K562 (cell line): ENCODE measurements at regions not wholly inside any gene's neighbourhood (a gene's known extent, or its start where the extent isn't known, plus 50 kb on each side); places are given as distances from the start of the nearest gene placed in this dataset.
"Not testable (repeated sequence)": the region's sequence is repeated elsewhere in the genome, so short reads cannot be mapped to it uniquely, and the experiment has no call there.

ENCODE experiments used
- ATAC-seq: fragments of 200-7000 bp; cut with Tn5 transposase; 3 replicates; pipeline ENCODE4 v1.9.1; 2020; ENCODE audit warnings: moderate library complexity
- BruUV-seq: library from RNA; stranded (reverse); fragments of 400-500 nt; replicated peaks from 2 replicates; lab custom pipeline; 2021; lab: Mats Ljungman, UMichigan
- CTCF ChIA-PET: fragments of 300-600 bp; formaldehyde crosslinking; extraction: SDS; loops from one replicate; lab custom pipeline; 2021; ENCODE audit warnings: low intra/inter-chr PET ratio; lab: Yijun Ruan, JAX
- POLR2A ChIA-PET: fragments of 300-600, 350-650 bp; sonication (Branson Sonifier 250); formaldehyde crosslinking; extraction: SDS; loops from one replicate; lab custom pipeline; 2021; ENCODE audit warnings: antibody characterized with exemption, inconsistent platforms; lab: Yijun Ruan, JAX
- DNase-seq, 4 experiments: peaks; one replicate each; pipeline versions ENCODE4 v3.0.0 to v3.0.0-alpha.2; 2011 to 2018; ENCODE audit warnings: low spot score in 3 of 4, mixed read lengths in 3 of 4; ENCODE audit errors: extremely low read depth in 1 of 4
- FAIRE-seq: peaks from 2 replicates; lab custom pipeline; 2011; peaks lifted over from hg19 to GRCh38; lab: Jason Lieb, UNC
- H2AFZ ChIP-seq: 2 replicates; pipeline ENCODE4 v1.6.0; 2011; ENCODE audit warnings: low read depth, low read length, control low read depth, inconsistent platforms
- H3K27ac ChIP-seq: fragments of 200-600 bp; 3 replicates; pipeline ENCODE4 v1.8.0; 2011; ENCODE audit warnings: low read depth, mild to moderate bottlenecking, control low read depth, inconsistent platforms, low read length, moderate library complexity, mixed read lengths; ENCODE audit errors: extremely low read depth
- H3K27me3 ChIP-seq, 2 experiments: fragments of 300-600 bp in 1 of 2; 2 replicates in 1 of 2; 3 replicates in 1 of 2; pipeline versions ENCODE4 v1.6.0 to v1.8.0; 2011; ENCODE audit warnings: inconsistent platforms in 2 of 2, low read length in 2 of 2, mild to moderate bottlenecking in 1 of 2, mixed read lengths in 1 of 2, moderate library complexity in 1 of 2; ENCODE audit not compliant: control insufficient read depth in 2 of 2, insufficient read depth in 2 of 2
- H3K36me3 ChIP-seq: fragments of 300-600 bp; 3 replicates; pipeline ENCODE4 v1.8.0; 2011; ENCODE audit warnings: mild to moderate bottlenecking, low read length, inconsistent platforms; ENCODE audit not compliant: control insufficient read depth, insufficient read depth
- H3K4me1 ChIP-seq, 2 experiments: fragments of 200-600 bp in 1 of 2; replicated peaks in 1 of 2; 2 replicates in 1 of 2; 3 replicates in 1 of 2; pipeline versions ENCODE4 v1.5.1 to v1.8.0; 2011; ENCODE audit warnings: inconsistent platforms in 2 of 2, low read length in 2 of 2, mild to moderate bottlenecking in 1 of 2, mixed read lengths in 1 of 2, moderate library complexity in 1 of 2; ENCODE audit not compliant: control insufficient read depth in 2 of 2, insufficient read depth in 2 of 2
- H3K4me2 ChIP-seq: 2 replicates; pipeline ENCODE4 v1.6.1; 2011; ENCODE audit warnings: low read length, control low read depth, inconsistent platforms, mixed read lengths; ENCODE audit not compliant: insufficient read depth
- H3K4me3 ChIP-seq: fragments of 200-600 bp; sonication (generic), shearing (Covaris generic); 2 replicates; pipeline ENCODE4 v1.5.1; 2016; ENCODE audit warnings: control low read depth, inconsistent platforms
- H3K79me2 ChIP-seq: fragments of 200-600 bp; 3 replicates; pipeline ENCODE4 v1.8.0; 2011; ENCODE audit warnings: low read length, inconsistent platforms; ENCODE audit not compliant: control insufficient read depth, insufficient read depth
- H3K9ac ChIP-seq, 2 experiments: 2 replicates each; pipeline versions ENCODE4 v1.6.0 to v1.6.1; 2011; ENCODE audit warnings: low read depth in 2 of 2, low read length in 2 of 2, control low read depth in 1 of 2, inconsistent platforms in 1 of 2, mild to moderate bottlenecking in 1 of 2, mixed read lengths in 1 of 2; ENCODE audit not compliant: insufficient read depth in 1 of 2
- H3K9me1 ChIP-seq: one replicate; pipeline ENCODE4 v1.6.0; 2011; ENCODE audit warnings: inconsistent platforms, mild to moderate bottlenecking, low read length, moderate library complexity; ENCODE audit not compliant: control insufficient read depth, insufficient read depth
- H3K9me3 ChIP-seq: replicated peaks from 2 replicates; pipeline ENCODE4 v1.5.1; 2011; ENCODE audit warnings: low read depth, low read length, inconsistent platforms; ENCODE audit not compliant: control insufficient read depth, insufficient read depth
- H4K20me1 ChIP-seq: replicated peaks from 2 replicates; pipeline ENCODE4 v1.6.1; 2011; ENCODE audit warnings: low read length, inconsistent platforms, mixed read lengths; ENCODE audit not compliant: control insufficient read depth, insufficient read depth
- CBX5 ChIP-seq: IDR thresholded peaks from 2 replicates; pipeline ENCODE4 v1.6.1; 2014; ENCODE audit warnings: low read depth, borderline replicate concordance
- JUNB ChIP-seq: fragments of 450-650 bp; formaldehyde crosslinking; conservative IDR thresholded peaks from 2 replicates; pipeline ENCODE4 v1.4.0; 2020; ENCODE audit warnings: mild to moderate bottlenecking
- NFYB ChIP-seq: IDR thresholded peaks from 2 replicates; pipeline ENCODE4 v1.6.1; 2011; ENCODE audit warnings: mild to moderate bottlenecking, moderate library complexity; ENCODE audit not compliant: insufficient read length; ENCODE audit errors: extremely low read depth
- NR4A1 ChIP-seq, 2 experiments: fragments of 250-450 bp in 1 of 2; fragments of 450-650 bp in 1 of 2; sonication (Bioruptor Pico) in 1 of 2; IDR thresholded peaks; 2 replicates each; pipeline versions ENCODE4 v1.4.0 to v1.6.1; 2016 to 2020; ENCODE audit warnings: mild to moderate bottlenecking in 2 of 2, missing compliant biosample characterization in 1 of 2, missing genetic modification characterization in 1 of 2, moderate library complexity in 1 of 2
- POLR2A ChIP-seq: fragments of 450-650 bp; conservative IDR thresholded peaks from 2 replicates; pipeline ENCODE4 v1.6.1; 2016
- RBM17 ChIP-seq: fragments of 200-400 bp; formaldehyde crosslinking; IDR thresholded peaks from 2 replicates; pipeline ENCODE4 v1.6.1; 2017; ENCODE audit warnings: low read depth, mild to moderate bottlenecking, low read length, borderline replicate concordance
- SIN3A ChIP-seq, 2 experiments: fragments of 150-350 bp in 1 of 2; IDR thresholded peaks; 2 replicates each; pipeline ENCODE4 v1.6.1; 2011 to 2016; ENCODE audit warnings: borderline replicate concordance in 2 of 2, low read depth in 2 of 2, low read length in 2 of 2, mild to moderate bottlenecking in 2 of 2, moderate library complexity in 2 of 2; ENCODE audit not compliant: control insufficient read depth in 1 of 2
- SNIP1 ChIP-seq: fragments of 450-650 bp; IDR thresholded peaks from 2 replicates; pipeline ENCODE4 v1.7.1; 2017; ENCODE audit warnings: low read depth, mild to moderate bottlenecking
- SRSF9 ChIP-seq: fragments of 200-400 bp; formaldehyde crosslinking; IDR thresholded peaks from 2 replicates; pipeline ENCODE4 v1.6.1; 2017; ENCODE audit warnings: low read depth, low read length, borderline replicate concordance
- TFAM ChIP-seq: fragments of 250-450 bp; sonication (Bioruptor Pico); conservative IDR thresholded peaks from 2 replicates; pipeline ENCODE4 v1.5.0; 2021; ENCODE audit warnings: mild to moderate bottlenecking, moderate library complexity
- ZBTB1 ChIP-seq: sonication (generic); formaldehyde crosslinking; IDR thresholded peaks from 2 replicates; pipeline ENCODE4 v1.8.1; 2023; ENCODE audit warnings: missing genetic modification reagents, low read depth, mild to moderate bottlenecking, borderline replicate concordance
- ZNF41 ChIP-seq: fragments of 250-450 bp; sonication (Bioruptor Pico); conservative IDR thresholded peaks from 2 replicates; pipeline ENCODE4 v1.4.0; 2020; ENCODE audit warnings: mild to moderate bottlenecking
- ZNF707 ChIP-seq: fragments of 250-450 bp; sonication (Bioruptor Pico); conservative IDR thresholded peaks from 2 replicates; pipeline ENCODE4 v1.8.0; 2022; ENCODE audit warnings: inconsistent platforms, mild to moderate bottlenecking, moderate library complexity
- WGBS: fragments of 100-300 bp; shearing (Covaris generic); methylation state at CpG from one replicate; pipeline ENCODE4 v1.1.6; 2016; ENCODE audit warnings: low coverage, mixed read lengths; ENCODE audit not compliant: insufficient coverage; ENCODE audit errors: missing lambda C conversion rate; 5-methylcytosine and 5-hydroxymethylcytosine counted together
- in situ Hi-C: fragments of 300-500 bp; cut with MboI; formaldehyde crosslinking; loops from 4 replicates; pipeline ENCODE4 v1.15.0; 2018; ENCODE audit warnings: inconsistent platforms, mixed read lengths
- intact Hi-C: fragments of 100-400 bp; cut with micrococcal nuclease; formaldehyde crosslinking; loops from 2 replicates; pipeline ENCODE4 v1.14.2; 2022
- TF ChIP-seq, protein P1 (sequence below): fragments of 450-650 bp; IDR thresholded peaks from 2 replicates; pipeline ENCODE4 v1.6.1; 2017; ENCODE audit warnings: antibody characterized with exemption, mild to moderate bottlenecking

DNA sequence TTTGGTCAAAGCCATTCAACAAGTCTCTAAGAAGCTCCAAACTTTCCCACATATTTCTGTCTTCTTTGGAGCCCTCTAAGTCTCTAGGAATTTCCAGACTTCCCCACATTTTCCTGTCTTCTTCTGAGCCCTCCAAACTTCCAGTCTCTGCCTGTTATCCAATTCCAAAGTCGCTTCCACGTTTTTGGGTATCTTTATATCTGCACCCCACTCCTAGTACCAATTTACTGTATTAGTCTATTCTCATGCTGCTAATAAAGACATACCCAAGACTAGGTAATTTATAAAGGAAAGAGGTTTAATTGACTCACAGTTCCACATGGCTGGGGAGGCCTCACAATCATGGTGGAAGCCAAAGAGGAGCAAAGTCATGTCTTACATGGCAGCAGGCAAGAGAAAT, 182.9 kb upstream of the ARRDC3 start:
- BruUV-seq, H4K20me1 ChIP-seq, H3K36me3 ChIP-seq, H3K9me3 ChIP-seq, FAIRE-seq, in situ Hi-C loops, H3K4me1 ChIP-seq, H3K9me1 ChIP-seq, H3K4me3 ChIP-seq, H3K27me3 ChIP-seq, H3K27ac ChIP-seq, H3K4me2 ChIP-seq, CTCF ChIA-PET, H3K9ac ChIP-seq, ATAC-seq, H2AFZ ChIP-seq, DNase-seq, intact Hi-C loops, POLR2A ChIA-PET, H3K79me2 ChIP-seq: not testable (repeated sequence)
- WGBS, result 0% methylated on average over 2 of the region's 2 CpGs
- peak; percentile 70 for TF ChIP-seq ZNF707 (CRISPR knock-in tag)
- TF ChIP-seq, all 486 proteins: peak for 1; not testable (repeated sequence) for 485

- H3K4me1 ChIP-seq, result no peaks in the 10 kb centered on the region
- H3K4me3 ChIP-seq, result no peak overlapping the region
- H3K9me3 ChIP-seq, result no peaks in the 10 kb centered on the region
- FAIRE-seq, result no peak
- POLR2A ChIA-PET, result no interaction called here
- DNase-seq, result no peak
- CTCF ChIA-PET, result no interaction called here
- intact Hi-C loops, result no loop called here
- ATAC-seq, result no peak
- no peak overlapping the region for H2AFZ ChIP-seq
- no TSS peak for BruUV-seq
- no peak overlapping the region for H3K27ac ChIP-seq
- H4K20me1 ChIP-seq, result no peaks in the 10 kb centered on the region
- no peaks in the 10 kb centered on the region for H3K27me3 ChIP-seq
- no peaks in the 10 kb centered on the region for H3K36me3 ChIP-seq
- no peak overlapping the region for H3K4me2 ChIP-seq
- 0% methylated on average over 2 of the region's 3 CpGs for WGBS
- in situ Hi-C loops, result no loop called here
- no peaks in the 10 kb centered on the region for H3K79me2 ChIP-seq
- H3K9ac ChIP-seq, result no peak overlapping the region
- no peaks in the 10 kb centered on the region for H3K9me1 ChIP-seq
- no peak for TF ChIP-seq SNIP1
- no peak for TF ChIP-seq SIN3A (IDR thresholded peaks at IDR 0.05; ENCODE audit: borderline replicate concordance in 2 of 2, control insufficient read depth in 1 of 2, low read depth in 2 of 2, low read length in 2 of 2)
- no peak for TF ChIP-seq SRSF9
- TF ChIP-seq ZBTB1, result no peak
- TF ChIP-seq TFAM (CRISPR knock-in tag), result no peak
- no peak for TF ChIP-seq NR4A1 (CRISPR knock-in tag; IDR thresholded peaks at IDR 0.05)
- no peak for TF ChIP-seq NR4A1 (tag; IDR thresholded peaks at IDR 0.05)
- no peak for TF ChIP-seq NFYB
- no peak for TF ChIP-seq JUNB (CRISPR knock-in tag)
- TF ChIP-seq ZNF41 (CRISPR knock-in tag), result no peak
- no peak for TF ChIP-seq POLR2A
- TF ChIP-seq, protein P1, sequence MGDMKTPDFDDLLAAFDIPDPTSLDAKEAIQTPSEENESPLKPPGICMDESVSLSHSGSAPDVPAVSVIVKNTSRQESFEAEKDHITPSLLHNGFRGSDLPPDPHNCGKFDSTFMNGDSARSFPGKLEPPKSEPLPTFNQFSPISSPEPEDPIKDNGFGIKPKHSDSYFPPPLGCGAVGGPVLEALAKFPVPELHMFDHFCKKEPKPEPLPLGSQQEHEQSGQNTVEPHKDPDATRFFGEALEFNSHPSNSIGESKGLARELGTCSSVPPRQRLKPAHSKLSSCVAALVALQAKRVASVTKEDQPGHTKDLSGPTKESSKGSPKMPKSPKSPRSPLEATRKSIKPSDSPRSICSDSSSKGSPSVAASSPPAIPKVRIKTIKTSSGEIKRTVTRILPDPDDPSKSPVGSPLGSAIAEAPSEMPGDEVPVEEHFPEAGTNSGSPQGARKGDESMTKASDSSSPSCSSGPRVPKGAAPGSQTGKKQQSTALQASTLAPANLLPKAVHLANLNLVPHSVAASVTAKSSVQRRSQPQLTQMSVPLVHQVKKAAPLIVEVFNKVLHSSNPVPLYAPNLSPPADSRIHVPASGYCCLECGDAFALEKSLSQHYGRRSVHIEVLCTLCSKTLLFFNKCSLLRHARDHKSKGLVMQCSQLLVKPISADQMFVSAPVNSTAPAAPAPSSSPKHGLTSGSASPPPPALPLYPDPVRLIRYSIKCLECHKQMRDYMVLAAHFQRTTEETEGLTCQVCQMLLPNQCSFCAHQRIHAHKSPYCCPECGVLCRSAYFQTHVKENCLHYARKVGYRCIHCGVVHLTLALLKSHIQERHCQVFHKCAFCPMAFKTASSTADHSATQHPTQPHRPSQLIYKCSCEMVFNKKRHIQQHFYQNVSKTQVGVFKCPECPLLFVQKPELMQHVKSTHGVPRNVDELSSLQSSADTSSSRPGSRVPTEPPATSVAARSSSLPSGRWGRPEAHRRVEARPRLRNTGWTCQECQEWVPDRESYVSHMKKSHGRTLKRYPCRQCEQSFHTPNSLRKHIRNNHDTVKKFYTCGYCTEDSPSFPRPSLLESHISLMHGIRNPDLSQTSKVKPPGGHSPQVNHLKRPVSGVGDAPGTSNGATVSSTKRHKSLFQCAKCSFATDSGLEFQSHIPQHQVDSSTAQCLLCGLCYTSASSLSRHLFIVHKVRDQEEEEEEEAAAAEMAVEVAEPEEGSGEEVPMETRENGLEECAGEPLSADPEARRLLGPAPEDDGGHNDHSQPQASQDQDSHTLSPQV, result no peak
- no peak for TF ChIP-seq RBM17
- no peak for TF ChIP-seq CBX5
These were observed 179.8 kb upstream of the ARRDC3 start for GRCh38 chr5:91562922-91563321.
